Transverse colon (tissue), 3 donors: ENCODE measurements at regions not wholly inside any gene's neighbourhood (a gene's known extent, or its start where the extent isn't known, plus 50 kb on each side); places are given as distances from the start of the nearest gene placed in this dataset.

Source experiments
- CTCF ChIP-seq, 5 experiments: fragments of 200-600 bp in 3 of 5; fragments of 450-650 bp in 2 of 5; sonication (generic) in 3 of 5; IDR thresholded peaks; 1 replicate in 2 of 5; 2 replicates in 3 of 5; pipeline ENCODE4 v1.5.1; 2016 to 2017; ENCODE audit warnings: antibody characterized with exemption in 5 of 5, inconsistent platforms in 3 of 5, mild to moderate bottlenecking in 2 of 5, moderate library complexity in 1 of 5
- EP300 ChIP-seq: sonication (generic); formaldehyde crosslinking; IDR thresholded peaks from one replicate; pipeline ENCODE4 v1.6.1; 2017; ENCODE audit warnings: antibody characterized with exemption, low read depth
- POLR2A ChIP-seq: fragments of 450-650 bp; IDR thresholded peaks from one replicate; pipeline ENCODE4 v1.6.1; 2016; ENCODE audit warnings: antibody characterized with exemption, mild to moderate bottlenecking, moderate library complexity

DNA sequence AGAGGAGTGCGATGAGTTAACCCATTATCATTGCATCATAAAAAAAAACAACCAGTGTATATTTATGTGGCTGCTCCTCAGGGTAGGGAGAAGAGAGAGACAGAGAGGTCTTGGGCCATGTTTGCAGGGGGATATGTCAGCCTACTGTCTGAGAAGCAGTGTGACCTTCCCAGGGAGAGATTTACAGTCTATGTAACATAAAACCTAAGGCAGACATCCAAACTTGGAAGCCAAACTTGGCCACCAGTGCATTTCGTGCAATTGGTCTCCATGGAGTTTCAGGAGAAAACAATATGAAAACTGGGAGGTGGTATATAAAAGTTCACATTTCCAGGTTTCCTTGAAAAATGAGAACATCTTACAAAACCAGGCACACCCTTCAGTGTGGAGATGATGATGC is 85.9 kb upstream of the CXCL12 start:
- TF ChIP-seq POLR2A (no peak), EP300 (no peak), CTCF (IDR thresholded peaks at IDR 0.05) (no peak)
